Omental fat pad (tissue), 3 donors: ENCODE measurements at regions not wholly inside any gene's neighbourhood (a gene's known extent, or its start where the extent isn't known, plus 50 kb on each side); places are given as distances from the start of the nearest gene placed in this dataset.

Source experiments
- ATAC-seq: fragments of 150-250 bp; one replicate; pipeline ENCODE4 v1.9.1; 2016; ENCODE audit warnings: mild to moderate bottlenecking, moderate library complexity; ENCODE audit not compliant: low FRiP score
- DNase-seq: peaks from one replicate; pipeline ENCODE4 v3.0.0-alpha.2; 2019; ENCODE audit warnings: low spot score
- TF ChIP-seq, protein P1 (sequence below), 3 donors: fragments of 450-650 bp; IDR thresholded peaks; one replicate each; pipeline ENCODE4 v1.5.1; 2016 to 2017; ENCODE audit warnings: antibody characterized with exemption in 3 of 3, mild to moderate bottlenecking in 3 of 3, moderate library complexity in 2 of 3

DNA sequence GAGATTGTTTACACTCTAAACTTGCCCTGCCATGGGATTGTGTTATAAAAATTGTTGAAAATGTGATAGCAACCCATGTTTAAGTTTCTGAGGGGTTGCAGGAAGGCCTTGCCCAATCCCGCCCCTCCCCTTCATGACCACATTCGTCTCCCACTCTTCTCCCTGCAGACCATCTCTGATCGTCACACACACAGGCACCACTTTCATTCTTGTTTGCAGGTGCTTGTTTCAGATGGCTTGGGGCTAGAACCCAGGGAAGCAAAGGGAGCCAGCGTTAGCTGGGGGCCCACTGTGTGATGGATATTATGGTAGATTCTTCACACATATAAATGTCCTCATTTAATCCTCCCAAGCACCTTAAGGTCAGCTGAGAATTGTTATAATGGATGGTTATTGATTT, 286.7 kb upstream of the HABP2 start:
- DNase-seq (no peak), ATAC-seq (no peak)
- TF ChIP-seq, protein P1, sequence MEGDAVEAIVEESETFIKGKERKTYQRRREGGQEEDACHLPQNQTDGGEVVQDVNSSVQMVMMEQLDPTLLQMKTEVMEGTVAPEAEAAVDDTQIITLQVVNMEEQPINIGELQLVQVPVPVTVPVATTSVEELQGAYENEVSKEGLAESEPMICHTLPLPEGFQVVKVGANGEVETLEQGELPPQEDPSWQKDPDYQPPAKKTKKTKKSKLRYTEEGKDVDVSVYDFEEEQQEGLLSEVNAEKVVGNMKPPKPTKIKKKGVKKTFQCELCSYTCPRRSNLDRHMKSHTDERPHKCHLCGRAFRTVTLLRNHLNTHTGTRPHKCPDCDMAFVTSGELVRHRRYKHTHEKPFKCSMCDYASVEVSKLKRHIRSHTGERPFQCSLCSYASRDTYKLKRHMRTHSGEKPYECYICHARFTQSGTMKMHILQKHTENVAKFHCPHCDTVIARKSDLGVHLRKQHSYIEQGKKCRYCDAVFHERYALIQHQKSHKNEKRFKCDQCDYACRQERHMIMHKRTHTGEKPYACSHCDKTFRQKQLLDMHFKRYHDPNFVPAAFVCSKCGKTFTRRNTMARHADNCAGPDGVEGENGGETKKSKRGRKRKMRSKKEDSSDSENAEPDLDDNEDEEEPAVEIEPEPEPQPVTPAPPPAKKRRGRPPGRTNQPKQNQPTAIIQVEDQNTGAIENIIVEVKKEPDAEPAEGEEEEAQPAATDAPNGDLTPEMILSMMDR (IDR thresholded peaks at IDR 0.05) = no peak

DNA sequence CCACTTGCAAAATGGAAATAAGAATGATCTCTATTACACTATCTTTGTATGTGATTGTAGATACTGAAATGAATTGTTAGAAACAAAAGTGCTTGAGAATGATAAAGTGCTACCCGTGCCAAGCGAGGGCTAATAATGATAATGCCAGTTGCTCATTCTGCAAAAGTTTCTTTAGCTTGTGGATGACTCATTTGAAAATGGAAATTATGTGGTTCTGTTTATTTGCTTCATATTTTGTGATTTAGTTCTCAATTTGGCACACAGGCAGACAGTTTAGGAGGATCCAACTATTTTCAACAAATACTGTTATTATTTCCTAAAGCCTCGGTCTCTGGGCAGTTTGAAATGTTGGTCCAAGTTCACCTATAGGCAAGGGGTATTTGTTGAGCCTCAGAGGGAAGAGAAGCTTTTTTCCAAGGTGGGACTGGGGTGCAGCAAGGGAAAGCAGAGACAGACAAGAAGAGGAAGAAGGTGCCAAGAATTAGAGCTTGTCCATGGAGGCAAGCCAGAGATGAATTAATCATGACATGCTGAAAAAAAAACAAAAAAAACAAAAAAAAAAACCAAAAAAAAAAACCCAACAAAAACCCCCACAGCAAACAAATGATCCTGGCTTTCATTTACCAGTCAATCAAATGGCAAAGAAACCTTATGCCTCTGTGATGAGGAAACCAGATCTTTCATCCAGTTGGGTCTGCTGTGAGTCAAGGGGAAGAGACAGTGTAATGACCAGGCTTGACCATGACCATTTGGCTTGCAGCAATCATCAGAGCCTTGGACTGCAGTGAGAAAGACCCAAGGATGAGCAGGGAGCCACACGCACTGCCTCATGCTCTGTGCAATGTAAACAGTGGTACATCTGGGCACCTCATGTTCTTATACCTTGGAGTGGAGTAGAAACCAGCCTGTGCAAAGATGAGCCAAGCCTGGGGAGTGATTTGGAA, 285.0 kb upstream of the HABP2 start:
- peak; percentile 45 for ATAC-seq
- TF ChIP-seq, protein P1 (IDR thresholded peaks at IDR 0.05) = no peak
- DNase-seq = no peak

DNA sequence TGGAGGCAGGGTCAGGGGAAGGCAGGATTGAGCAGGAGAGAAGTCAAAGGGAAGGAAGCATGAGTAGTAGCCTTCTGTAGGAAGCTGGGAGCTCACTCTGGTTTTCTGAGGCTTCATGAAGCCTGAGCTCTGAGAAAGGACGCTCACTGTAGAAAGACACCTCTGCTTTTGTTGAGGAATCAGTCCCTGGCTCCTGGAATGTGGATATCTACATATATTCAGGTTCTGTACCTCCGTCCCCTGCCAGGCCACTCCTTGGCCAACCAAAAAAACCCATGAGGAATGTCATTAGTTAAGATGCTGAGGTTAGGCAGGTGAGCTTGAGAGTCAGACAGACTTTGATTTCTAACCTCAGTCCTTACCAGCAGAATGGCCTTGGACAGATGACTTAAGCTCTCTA, 283.5 kb upstream of the HABP2 start:
- ATAC-seq (no peak), DNase-seq (no peak)
- TF ChIP-seq, protein P1 (IDR thresholded peaks at IDR 0.05) = no peak

DNA sequence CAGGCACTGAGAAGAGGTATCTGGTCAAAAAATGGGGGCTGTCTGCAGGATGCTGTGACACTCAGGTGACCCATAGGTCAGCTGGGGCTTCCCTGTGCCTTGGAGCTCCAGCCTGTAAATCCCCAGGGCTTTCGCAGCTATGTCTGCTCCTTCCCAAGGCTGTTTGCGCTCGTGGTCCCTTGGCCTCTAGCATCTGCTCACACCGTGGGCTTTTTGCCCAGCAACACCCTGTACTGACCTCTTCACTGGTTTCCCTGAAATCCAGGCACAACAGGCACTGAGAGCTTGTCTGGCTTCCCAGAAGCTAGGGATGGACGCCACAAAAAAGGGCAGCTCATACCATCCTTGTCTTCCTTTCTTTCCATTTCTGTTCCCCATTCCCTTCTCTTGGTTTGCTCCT, 280.3 kb upstream of the HABP2 start:
- no peak for DNase-seq
- TF ChIP-seq, protein P1 (IDR thresholded peaks at IDR 0.05) = no peak
- ATAC-seq = no peak

DNA sequence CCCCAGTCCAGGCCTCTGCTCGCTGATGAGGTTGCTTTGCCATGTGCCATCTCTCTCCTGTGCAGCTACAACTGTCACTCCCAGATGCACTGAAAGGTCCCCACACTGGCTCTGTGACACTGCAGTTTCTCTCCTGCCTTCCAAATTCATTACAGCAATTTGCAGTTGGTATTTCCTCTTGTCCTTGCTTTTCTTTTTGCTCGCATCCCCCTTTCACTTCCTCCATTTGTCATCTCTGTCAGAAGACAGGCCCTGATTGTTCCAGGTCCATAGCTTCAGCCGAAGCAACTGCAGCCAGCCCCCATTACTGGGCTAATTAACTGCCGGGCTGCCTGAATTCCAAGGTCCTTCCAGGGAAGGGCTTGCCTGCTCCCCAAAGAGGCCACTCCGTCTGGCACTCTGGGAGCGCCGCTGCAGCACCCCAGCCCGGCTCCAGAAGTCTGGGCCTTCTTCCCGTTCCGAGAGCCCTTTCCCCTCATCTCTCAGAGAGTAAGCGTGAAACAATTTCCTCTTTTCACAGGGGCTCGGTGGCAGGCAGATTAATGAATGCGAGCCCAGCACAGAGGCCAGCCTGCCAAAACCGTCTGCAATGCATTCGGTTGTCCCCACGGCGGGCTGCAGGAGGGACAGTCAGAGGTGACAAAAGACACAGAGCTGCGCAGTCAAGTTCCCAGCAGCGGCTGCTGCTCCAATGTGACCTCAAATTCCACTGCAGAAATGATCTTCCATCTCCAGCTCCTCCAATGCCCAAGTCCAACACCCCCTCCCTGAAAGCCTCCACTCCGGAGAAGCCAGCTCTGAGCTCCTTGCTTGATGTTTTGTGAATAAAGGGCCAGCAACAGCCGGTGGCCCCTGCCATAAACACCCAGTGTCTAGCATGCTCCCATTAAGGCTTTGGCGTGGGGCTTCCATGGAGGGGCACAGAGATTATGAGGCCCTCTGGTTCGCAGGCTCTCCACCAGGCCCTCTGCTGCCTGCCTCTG, 279.4 kb upstream of the HABP2 start:
- ATAC-seq (no peak), DNase-seq (no peak)
- TF ChIP-seq, protein P1 (IDR thresholded peaks at IDR 0.05) = no peak

DNA sequence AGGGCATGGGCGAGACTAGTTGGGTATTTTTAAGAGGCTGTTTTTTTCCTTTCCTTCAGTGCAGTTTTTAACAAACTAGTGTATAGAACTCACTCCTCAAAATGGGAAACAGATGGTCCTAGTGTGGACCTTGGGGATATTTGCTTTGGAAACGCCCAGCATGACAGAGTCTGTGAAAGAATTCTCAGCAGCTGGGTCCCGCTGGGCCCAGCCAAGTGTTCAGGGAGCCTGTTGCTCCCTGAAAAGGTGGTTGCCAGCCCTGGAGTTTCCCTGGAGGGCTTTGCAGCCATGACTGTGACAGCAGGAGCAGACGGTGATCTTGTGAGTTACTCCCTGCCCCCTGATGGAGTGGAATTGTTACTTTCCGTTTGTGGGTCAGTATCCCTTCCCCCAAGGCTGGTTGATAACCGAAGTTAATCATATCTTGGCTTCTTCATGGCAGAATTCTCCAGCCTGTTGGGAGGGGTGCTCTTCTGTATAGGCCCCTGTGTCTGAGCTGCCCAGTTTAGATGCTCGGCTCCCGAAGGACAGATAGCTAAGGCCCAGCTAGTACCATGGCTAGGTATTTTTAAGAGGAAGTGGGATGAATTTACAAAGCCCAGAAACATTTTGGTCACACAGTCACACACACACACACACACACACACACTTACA, 278.6 kb upstream of the HABP2 start:
- no peak for ATAC-seq
- no peak for DNase-seq
- TF ChIP-seq, protein P1 (IDR thresholded peaks at IDR 0.05) = no peak
